ENCODE measurements at regions not wholly inside any gene's neighbourhood (a gene's known extent, or its start where the extent isn't known, plus 50 kb on each side); places are given as distances from the start of the nearest gene placed in this dataset.
"Not testable (repeated sequence)": the region's sequence is repeated elsewhere in the genome, so short reads cannot be mapped to it uniquely, and the experiment has no call there.

DNA sequence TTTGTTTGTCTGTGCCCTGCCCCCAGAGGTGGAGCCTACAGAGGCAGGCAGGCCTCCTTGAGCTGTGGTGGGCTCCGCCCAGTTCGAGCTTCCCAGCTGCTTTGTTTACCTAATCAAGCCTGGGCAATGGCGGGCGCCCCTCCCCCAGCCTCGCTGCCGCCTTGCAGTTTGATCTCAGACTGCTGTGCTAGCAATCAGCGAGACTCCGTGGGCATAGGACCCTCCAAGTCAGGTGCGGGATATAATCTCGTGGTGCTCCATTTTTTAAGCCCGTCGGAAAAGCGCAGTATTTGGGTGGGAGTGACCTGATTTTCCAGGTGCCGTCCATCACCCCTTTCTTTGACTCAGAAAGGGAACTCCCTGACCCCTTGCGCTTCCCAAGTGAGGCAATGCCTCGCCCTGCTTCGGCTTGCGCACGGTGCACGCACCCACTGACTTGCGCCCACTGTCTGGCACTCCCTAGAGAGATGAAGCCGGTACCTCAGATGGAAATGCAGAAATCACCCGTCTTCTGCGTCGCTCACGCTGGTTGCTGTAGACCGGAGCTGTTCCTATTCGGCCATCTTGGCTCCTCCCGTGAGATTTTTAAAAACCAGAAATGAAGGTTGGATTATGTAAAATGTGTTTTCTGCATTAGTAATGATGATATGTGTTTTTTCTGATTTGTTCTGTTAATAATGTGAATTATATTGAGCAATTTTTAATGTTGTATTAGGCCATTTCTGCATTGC lies 59.7 kb downstream of the CYTL1 start:
- DNase-seq (ENCODE audit: low spot score); intact Hi-C loops (cut with DNase I); ATAC-seq: not testable (repeated sequence)

DNA sequence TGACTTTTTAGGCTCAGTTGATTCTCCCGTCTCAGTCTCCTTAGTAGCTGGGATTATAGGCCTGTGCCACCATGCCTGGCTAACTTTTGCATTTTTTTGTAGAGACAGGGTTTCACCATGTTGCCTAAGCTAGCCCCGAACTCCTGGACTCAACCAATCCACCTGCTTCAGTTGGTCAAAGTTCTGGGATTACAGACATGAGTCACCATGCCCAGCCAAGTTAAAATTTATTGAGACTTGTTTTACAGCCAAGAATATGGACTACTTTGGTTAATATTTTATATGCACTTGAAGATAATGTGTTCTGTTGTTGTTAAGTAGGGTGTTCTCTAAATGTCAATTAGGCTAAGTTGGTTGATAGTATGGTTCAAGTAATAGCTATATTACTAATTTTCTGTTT lies 58.7 kb downstream of the CYTL1 start:
- ATAC-seq (no peak), DNase-seq (ENCODE audit: low spot score) (no peak)
- intact Hi-C loops (cut with DNase I) = no loop called here

DNA sequence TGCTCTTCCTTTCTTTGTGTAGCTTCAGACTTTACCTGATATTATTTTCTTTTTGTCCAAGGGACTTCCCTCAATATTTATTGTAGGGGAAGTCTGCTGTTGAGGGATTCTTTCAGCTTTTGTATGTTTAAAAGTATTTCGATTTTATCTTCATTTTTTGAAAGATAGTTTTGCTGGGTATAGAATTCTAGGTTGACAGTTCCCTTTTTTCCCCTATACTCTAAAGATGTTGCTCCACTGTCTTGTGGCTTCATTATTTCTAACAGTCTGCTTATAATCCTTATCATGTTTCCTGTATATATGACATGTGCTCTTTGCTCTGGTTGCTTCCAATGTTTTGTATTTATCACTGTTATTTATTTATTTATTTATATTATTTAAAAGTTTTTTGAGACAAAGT lies 57.3 kb downstream of the CYTL1 start:
- intact Hi-C loops (cut with DNase I) = no loop called here
- ATAC-seq = no peak
- no peak for DNase-seq (ENCODE audit: low spot score)

DNA sequence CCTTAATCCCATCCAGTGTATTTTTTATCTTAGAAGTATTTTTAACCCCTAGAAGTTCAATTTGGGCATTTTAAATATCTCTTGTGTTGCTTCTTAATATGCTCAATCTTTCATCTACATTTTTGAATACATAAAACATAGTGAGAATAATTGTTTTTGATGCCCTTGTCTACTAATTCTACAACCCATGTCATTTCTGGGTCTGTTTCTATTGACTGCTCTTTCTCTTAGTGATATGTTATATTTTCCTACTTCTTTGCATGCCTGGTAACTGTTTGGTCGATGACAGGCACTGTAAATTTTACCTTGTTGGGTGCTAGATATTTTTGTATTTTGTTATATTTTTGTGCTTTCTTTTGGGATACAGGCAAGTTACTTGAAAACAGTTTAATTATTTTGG lies 56.3 kb downstream of the CYTL1 start:
- intact Hi-C loops (cut with DNase I) = no loop called here
- DNase-seq (ENCODE audit: low spot score) (no peak), ATAC-seq (no peak)

Data from sciatic nerve (tissue), 2 donors.